ENCODE measurements at regions not wholly inside any gene's neighbourhood (a gene's known extent, or its start where the extent isn't known, plus 50 kb on each side); places are given as distances from the start of the nearest gene placed in this dataset.
A peak's percentile ranks its signal among the peaks of the same experiment; 100 is the strongest.
"Not testable (repeated sequence)": the region's sequence is repeated elsewhere in the genome, so short reads cannot be mapped to it uniquely, and the experiment has no call there.

DNA sequence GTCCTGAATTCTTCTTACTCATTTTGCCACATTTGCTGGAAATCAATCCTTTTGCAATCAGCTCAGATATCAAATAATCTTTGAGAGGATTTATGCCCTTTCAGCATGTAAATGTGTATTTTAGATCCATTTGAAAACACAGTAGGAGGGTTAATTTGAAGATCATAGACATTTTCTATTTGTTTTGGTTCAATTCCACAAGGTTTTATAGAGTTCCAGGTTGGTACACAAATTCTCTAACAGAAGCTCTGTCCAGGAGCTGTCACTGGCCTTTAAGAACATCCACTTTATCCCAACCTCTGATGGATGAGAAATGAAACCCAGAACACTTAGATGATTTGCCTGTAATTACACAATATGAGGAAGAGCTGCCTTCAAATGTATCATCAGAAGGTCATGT is 157.3 kb upstream of the CHAC2 start:
- intact Hi-C loops (cut with DNase I), result no loop called here
- no peak for DNase-seq

DNA sequence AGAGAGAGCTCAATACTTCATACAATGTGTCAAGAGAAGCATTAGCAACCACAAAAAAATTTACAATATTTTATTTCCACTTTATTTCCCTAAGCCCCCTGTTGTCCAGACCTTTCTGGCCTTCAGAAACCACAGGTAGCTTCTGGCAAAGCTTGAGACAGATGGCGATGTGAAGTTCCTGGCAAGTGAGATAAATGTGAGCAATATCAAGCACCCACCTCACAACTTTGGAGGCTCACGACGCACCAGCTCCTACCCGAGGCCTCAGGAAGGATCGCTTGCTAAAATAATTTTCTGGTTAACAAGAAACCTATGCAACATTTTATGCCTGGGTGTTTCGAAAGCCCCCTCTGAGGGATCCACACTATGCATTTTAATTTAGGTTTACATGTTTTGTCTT is 158.1 kb upstream of the CHAC2 start:
- no peak for DNase-seq

DNA sequence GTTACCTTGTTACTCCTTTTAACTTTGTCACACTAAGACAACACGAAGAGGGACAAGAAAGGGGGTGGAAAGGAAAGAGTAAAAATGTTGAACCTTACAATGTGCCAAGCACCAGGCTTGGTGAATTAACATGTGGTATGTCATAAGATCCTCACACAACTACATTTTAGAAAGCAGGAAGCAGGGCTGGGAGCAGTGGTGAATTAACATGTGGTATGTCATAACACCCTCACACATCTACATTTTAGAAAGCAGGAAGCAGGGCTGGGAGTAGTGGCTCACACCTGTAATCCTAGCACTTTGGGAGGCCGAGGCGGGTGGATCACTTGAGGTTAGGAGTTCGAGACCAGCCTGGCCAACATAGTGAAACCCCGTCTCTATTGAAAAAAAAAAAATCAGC is 159.3 kb upstream of the CHAC2 start:
- DNase-seq, result no peak
- intact Hi-C loops (cut with DNase I), result no loop called here

More for the DNA sequence above, 158.1 kb upstream of the CHAC2 start:
- intact Hi-C loops (cut with DNase I), result no loop called here

DNA sequence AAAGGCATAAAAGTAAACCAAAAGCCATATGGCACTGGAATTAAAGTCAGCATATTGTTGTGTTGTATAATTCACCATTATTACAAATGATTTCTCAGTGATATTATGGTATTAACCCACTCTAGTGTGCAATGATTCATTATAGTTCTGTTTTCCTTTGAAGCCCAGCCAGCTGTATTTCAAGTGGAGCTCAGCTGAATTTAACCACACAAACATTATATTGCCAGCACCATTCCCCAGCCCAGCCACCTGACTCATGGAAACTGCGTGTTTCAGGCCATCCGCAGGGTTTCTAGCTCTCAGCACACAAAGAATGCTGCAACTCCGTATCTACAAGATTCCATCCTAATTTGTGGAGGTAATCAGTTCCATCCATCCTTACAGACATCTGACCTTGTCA is 166.8 kb upstream of the CHAC2 start:
- intact Hi-C loops (cut with DNase I), result no loop called here
- DNase-seq, result no peak

DNA sequence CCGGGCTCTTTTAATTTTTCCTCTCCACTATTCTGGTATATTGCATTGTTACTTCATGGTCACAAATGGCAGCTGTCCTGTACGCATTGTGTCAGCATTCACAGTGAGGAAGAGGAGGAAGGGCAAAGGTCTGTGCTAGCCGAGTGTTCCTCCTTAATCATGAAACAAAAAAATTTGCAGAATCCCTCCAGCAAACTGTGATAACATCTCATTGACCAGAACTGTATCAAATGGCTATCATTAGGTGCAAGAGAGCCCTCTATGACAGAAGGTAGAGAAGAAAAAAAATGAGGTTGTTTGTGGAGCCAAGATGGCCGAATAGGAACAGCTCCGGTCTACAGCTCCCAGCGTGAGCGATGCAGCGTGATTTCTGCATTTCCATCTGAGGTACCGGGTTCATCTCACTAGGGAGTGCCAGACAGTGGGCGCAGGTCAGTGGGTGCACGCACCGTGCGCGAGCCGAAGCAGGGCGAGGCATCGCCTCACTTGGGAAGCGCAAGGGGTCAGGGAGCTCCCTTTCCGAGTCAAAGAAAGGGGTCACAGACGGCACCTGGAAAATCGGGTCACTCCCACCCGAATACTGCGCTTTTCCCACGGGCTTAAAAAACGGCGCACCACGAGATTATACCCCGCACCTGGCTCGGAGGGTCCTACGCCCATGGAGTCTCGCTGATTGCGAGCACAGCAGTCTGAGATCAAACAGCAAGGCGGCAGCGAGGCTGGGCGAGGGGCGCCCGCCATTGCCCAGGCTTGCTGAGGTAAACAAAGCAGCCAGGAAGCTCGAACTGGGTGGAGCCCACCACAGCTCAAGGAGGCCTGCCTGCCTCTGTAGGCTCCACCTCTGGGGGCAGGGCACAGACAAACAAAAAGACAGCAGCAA is 180.6 kb upstream of the CHAC2 start:
- DNase-seq; intact Hi-C loops (cut with DNase I): not testable (repeated sequence)

DNA sequence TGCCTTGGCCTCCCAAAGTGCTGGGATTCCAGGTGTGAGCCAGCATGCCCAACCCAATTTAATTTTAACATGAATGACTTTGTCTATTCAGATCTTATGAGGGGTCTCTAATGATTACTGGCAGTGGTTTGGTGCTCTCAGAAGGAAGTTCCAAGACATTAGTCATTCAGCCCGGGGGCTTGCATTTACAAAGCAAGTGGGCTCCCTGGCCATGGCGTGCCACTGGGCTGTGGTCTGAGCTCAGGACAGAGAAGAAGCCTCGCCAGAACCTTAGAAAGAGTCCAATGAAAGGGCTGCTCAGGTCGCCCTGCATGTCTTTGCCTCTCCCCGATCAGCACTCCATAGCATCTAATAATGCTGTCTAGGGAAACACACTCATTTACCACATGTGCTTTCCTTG is 182.6 kb upstream of the CHAC2 start:
- DNase-seq, result no peak
- intact Hi-C loops (cut with DNase I), result no loop called here

DNA sequence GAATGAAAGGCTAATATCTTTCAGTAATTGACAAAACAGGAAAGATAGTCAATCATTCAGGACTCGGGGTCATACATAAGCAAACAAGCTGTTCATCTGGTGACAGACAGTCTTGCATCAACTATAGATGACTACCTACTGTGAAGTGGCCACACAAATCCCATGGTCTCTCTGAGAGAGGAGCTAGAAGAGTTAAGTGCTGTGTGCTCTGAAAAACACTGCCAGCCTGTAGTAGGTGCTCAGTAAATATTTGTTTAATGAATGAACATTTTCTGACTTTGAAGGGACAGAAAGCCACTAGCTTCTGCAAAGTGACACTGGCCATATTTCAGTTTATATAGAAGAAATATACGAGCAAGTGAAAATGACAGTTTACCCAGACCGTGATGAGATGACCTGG is 184.0 kb upstream of the CHAC2 start:
- no peak for DNase-seq
- intact Hi-C loops (cut with DNase I), result no loop called here

DNA sequence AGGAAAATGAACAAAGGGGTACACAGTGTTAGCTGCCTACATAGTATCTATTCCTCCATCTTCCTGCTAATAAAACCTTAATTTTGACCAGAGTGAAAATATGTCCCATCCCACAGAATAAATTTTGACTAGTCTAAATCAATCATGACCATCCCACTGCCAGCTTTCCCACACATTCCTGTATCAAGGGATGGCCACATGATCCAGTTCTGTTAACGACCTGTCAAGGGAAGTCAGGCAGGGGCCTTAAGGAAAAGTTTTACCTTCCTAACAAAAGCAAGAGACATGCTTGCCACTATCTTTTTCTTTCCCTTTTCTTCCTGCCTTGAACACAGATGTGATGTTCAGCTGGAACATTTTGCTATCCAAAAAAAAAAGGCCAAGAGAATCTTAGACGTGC is 185.0 kb upstream of the CHAC2 start:
- intact Hi-C loops (cut with DNase I), result no loop called here
- DNase-seq, result no peak

DNA sequence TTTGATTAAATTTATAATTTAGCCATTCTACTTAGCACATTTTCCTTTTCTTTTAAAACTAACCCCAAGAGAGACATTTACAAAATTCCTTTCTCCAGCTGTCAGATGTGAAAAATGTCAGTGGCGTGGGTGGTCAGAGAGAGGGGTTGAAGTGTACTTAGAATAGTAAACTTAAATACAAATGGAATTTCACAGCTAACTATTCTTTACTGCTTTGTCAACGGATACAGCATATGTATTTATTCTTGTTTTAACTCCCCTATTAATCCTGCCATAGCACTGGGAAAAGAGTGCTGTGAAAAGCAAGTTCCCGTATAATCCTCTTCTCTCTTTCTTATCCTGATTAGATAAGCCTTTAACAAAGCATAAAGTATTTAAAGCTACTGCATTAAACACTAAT is 191.4 kb upstream of the CHAC2 start:
- DNase-seq, result no peak
- intact Hi-C loops (cut with DNase I), result no loop called here

DNA sequence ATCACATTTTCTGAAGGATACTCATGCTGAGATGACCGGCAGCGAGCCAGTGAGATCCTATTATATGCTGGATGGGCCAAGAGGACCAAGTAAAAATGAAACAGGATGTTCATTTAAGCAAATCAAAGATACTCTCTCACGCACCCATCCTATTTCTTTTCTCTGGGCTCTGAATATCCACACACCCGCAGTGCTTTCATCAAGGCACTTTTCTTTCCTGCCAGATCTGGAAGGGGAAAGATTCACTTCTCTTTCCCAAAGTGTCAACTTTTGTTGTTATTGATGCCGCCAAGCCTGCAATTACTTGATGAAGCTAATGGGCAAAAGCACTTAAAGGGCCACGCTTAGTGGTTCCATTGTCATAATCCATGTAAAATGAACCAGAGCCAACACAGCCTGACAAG is 191.9 kb upstream of the CHAC2 start:
- intact Hi-C loops (cut with DNase I), result no loop called here
- DNase-seq, result no peak

DNA sequence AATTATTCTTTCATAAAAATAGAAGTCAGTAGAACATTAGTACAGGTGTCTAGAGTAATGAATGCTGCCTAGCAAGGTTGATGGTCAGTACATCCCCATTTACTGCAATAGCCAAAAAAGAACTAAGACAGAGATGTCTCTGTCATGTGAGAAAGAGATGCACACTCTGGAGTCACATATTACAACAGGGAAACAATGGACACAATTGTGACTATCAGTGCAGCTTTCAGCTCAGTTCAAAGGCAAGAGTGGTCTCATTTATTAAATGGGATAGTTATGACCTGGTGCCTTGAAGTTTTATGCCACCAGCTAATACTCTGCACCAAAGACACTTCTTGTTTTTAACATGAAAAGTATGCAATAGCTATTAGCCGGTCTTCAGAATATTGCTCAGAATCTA is 194.9 kb upstream of the CHAC2 start:
- intact Hi-C loops (cut with DNase I), result no loop called here
- no peak for DNase-seq

DNA sequence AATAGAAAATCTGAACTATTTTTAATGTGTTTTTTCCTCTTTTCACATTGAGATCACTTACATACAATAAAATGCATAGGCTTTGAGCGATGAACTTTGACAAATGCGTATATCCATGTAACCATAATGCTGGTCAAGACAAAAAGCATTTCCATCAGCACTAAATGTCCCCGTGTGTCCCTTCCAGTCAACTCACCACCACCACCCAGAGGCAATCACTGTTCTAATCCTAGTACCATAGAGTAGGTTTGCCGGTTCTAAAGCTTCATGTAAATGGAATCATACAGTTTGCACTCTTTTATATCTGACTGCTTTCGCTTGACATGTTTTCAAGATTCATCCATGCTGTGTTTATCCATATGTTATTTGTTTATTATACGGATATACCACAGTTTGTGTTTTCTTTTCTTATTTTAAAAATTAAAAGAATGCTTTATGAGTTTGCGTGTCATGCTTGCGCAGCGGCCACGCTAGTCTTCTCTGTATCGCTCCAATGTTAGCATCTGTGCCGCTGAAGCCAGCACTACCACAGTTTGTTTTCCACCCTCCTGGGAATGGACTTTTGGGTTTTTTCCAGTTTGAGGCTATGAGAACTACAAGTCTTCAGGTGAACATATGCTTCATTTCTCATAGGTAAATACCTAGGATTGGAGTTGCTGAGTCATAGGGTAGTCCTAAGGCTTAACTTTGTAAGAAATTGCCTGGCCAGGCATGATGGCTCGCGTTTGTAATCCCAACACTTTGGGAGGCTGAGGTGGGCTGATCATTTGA is 197.5 kb upstream of the CHAC2 start:
- peak in 8 of 42 donors; percentile 6 to 49 (median 25) for DNase-seq
- intact Hi-C loops (cut with DNase I), result no loop called here

DNA sequence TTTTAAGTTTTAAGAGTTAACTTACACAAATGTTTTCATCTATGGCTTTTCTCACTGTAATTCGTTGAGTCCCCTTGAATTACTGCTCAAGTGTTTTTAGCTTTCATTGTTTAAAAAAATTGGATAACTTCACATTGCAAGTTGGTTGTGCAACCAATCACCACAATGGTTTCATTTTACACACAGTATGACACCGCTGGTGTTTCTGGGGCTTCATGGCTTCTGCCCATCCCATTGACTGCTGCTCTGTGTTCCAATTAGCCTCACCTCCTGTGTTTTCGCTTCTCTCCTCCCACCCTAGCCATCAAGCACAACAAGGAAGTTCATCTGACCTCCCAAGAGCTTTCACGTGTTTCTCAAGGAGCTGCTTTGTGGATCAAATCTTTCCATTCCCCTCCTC is 199.1 kb upstream of the CHAC2 start:
- no peak for DNase-seq
- intact Hi-C loops (cut with DNase I), result no loop called here

DNA sequence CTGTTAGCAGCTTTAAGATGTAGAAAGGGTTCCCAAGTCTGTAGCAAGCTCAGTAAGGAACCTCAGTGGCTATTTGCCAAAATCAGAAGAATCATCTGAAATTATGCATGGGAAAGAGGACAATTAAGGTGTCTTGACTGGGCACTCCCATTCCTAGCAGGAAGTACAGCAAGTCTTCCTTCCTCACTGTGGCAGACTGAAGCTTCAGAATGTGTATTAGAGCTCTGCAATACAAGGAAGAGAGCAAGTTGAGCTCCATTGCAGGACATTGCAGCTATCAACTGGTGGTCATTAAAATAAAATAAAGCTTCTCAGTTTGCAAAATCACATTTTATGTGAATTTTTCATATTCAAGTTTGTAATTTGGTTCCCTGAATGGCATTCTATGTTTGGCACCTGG is 200.5 kb upstream of the CHAC2 start:
- DNase-seq, result no peak
- intact Hi-C loops (cut with DNase I), result no loop called here

DNA sequence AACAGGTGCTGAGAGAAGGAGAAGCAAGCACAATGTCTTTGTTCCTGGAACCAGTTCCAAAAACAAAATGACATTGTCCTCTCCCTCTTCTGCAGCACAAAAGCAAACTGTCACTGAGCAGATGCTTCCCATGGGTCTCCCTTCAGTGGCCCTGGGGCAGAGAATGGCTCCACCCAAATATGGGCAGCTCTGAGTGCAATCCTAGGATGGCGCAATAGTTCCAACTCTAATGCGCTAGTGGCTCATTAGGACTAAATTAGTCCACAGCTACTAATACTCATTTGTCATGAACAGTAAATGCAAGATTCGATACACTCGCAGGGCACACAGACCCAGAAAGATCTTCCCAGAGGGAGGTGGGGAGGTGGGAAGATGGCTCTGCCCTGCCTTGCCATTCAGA is 205.2 kb upstream of the CHAC2 start:
- intact Hi-C loops (cut with DNase I), result no loop called here
- no peak for DNase-seq

DNA sequence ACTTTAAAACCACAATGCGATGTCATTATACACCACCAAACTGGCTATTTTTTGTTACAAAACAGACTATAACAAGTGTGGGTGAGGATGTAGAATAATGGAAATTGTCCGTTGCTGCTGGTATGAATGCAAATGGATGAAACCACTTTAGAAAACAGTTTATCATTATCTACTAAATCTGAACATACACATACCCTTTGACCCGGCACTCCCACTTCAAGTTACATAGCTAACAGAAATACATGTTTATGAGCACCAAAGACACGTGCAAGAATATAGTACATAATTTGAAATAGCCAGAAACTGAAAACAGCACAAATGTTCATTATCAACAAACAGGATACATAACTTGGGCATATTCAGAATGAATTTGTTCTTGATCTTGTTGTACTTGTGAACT is 206.4 kb upstream of the CHAC2 start:
- no peak for DNase-seq
- intact Hi-C loops (cut with DNase I), result no loop called here

DNA sequence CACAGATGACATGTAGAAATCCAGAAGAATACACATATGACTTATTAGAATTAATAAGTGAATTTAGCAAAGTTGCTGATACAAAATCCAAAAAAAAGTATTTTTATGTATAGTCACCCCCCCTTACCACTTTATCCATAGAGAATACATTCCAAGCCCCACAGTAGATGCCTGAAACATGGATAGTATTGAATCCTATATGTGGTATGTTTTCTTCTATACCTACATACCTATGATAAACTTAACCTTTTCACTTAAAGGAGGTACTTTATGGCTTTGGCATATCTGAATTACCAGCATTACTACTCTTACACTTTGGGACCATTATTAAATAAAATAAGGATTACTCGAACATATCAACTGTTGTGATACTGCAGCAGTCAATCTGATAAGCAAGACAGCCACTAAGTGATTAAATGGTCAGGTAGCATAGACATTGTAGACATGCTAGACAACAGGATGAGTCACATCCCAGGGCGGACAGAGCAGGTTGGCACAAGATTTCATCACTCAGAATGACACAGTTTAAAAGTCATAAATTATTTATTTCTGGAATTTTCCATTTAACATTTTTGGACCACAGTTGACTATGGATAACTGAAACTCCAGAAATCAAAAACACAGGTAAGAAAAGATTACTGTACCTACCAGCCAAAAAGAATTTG is 208.2 kb upstream of the CHAC2 start:
- no peak for DNase-seq
- intact Hi-C loops (cut with DNase I), result no loop called here

DNA sequence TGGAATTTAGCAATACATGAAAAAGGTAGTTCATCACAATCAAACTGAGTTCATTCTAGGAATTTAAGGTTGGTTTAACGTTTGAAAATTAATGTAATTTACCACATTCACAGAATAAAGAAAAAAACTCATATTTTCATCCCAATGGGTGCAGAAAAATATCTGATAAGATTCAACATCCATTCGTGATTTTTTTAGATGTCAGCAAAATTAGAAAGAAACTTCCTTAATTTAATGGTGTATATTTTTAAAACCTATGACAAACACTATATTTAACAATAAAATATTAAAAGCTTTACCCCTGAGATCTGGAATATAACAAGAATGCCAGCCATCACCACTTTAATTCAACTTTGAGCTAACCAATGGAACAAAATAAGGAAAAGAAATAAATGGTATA is 208.7 kb upstream of the CHAC2 start:
- intact Hi-C loops (cut with DNase I), result no loop called here

DNA sequence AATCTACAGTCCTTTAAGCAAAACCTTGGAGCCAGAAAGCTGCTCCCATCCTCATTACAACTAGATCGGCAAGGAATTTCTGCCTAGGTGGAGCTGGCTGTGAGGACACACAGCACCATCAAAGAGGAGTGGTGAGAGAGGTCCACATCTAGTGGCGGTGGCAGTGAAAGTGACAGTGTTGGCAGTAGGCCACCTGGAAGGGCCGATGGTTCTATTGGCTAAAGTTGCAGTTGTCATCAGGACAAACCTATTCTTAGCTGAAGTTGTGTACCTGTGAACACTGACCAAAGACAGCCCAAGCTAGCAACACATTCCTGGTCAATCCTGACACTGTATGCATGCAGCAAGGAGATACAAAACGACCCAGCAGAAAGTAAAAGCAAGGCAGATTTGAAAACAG is 218.1 kb upstream of the CHAC2 start:
- no peak for DNase-seq
- intact Hi-C loops (cut with DNase I), result no loop called here

More for the DNA sequence above, 208.7 kb upstream of the CHAC2 start:
- no peak for DNase-seq

DNA sequence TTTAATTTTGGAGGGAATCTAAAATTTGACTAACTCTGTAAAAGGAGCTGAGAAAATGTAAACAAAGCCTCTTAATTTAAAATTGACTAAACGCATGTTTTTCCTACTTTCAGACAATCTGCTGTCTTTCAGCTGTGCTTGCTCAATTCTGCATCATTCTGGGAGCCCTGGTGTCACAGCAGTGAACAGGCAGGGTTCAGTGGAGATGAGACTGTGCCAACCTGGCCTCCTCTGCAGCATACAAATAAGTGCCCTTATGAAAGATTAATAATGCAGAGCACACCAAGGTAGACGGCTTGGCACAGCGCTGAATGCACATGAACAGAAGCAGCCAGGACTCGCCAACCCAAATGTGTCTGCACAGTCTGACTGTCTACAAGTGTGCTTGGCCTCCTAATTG is 222.0 kb upstream of the CHAC2 start:
- intact Hi-C loops (cut with DNase I), result no loop called here
- peak; percentile 11 to 85 (median 53) for DNase-seq
